ENCODE measurements at regions not wholly inside any gene's neighbourhood (a gene's known extent, or its start where the extent isn't known, plus 50 kb on each side); places are given as distances from the start of the nearest gene placed in this dataset.

DNA sequence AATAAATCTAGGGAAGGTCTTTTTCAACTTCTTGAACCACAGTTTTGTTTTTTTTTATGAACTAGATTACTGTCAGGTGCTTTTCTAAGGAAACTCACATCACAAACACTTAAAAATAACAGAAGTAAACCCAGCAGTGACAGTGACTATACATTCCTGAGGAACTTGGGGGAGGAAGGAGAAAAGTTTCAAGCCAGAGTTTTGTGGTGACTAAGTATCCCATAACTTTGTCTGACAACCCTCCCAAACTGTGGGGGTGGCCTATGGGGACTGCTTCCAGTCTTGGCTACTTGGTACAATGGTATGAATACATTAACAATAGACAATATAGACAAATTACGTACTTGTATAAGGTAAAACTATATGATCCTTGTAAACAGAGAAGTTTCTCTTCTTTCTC is 202.5 kb upstream of the MAN1A1 start:
- no peaks in the 10 kb centered on the region for H3K79me2 ChIP-seq (replicated peaks; ENCODE audit: insufficient read depth, low read length)
- no peaks in the 10 kb centered on the region for H3K36me3 ChIP-seq (ENCODE audit: insufficient read depth, low read length)
- no peaks in the 10 kb centered on the region for H3K27me3 ChIP-seq (ENCODE audit: insufficient read depth, low read depth, low read length)
- no peak overlapping the region for H3K9ac ChIP-seq (ENCODE audit: low read length)
- no peaks in the 10 kb centered on the region for H3K9me2 ChIP-seq (ENCODE audit: insufficient read depth, low read length)
- H3K27ac ChIP-seq (ENCODE audit: low read length), result no peak overlapping the region
- no peaks in the 10 kb centered on the region for H4K20me1 ChIP-seq (ENCODE audit: insufficient read depth)
- TF ChIP-seq EZH2 (IDR thresholded peaks at IDR 0.05; ENCODE audit: borderline replicate concordance, insufficient read depth, low read length, poor library complexity, severe bottlenecking), result no peak
- no peak overlapping the region for H3K4me3 ChIP-seq (ENCODE audit: low read length)
- H2AFZ ChIP-seq (ENCODE audit: low read depth, low read length), result no peak overlapping the region
- H3K4me2 ChIP-seq (ENCODE audit: low read length), result no peak overlapping the region
- no peaks in the 10 kb centered on the region for H3F3A ChIP-seq (ENCODE audit: insufficient read depth, low read length, poor library complexity, severe bottlenecking)
- H3K9me3 ChIP-seq (ENCODE audit: low read length), result no peaks in the 10 kb centered on the region

DNA sequence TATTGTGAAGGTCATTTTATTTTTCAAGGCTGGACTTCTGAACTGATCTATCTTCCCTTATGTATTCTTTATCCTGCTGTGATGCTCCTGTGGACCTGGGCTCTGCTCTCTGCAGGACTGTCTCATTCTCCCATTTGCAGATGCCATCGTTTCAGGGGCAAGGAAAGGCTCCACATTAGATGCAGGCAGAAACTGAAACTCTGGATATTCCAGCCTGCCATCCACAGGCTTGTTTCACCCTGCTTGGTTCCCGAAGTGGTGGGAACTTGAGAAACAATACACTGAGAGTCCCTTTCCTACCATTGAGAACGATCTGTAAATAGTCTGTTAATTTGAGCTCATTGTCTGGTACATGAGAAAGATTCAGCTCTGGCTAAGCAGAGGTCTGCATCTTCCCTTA is 197.5 kb upstream of the MAN1A1 start:
- Histone ChIP-seq H3K4me3 (ENCODE audit: low read length) (no peak overlapping the region), H3K27me3 (ENCODE audit: insufficient read depth, low read depth, low read length) (no peaks in the 10 kb centered on the region), H2AFZ (ENCODE audit: low read depth, low read length) (no peak overlapping the region), H3K36me3 (ENCODE audit: insufficient read depth, low read length) (no peaks in the 10 kb centered on the region), H3K4me2 (ENCODE audit: low read length) (no peak overlapping the region), H3K27ac (ENCODE audit: low read length) (no peak overlapping the region), H3K9ac (ENCODE audit: low read length) (no peak overlapping the region), H4K20me1 (ENCODE audit: insufficient read depth) (no peaks in the 10 kb centered on the region), H3F3A (ENCODE audit: insufficient read depth, low read length, poor library complexity, severe bottlenecking) (no peaks in the 10 kb centered on the region), H3K79me2 (replicated peaks; ENCODE audit: insufficient read depth, low read length) (no peaks in the 10 kb centered on the region), H3K9me3 (ENCODE audit: low read length) (no peaks in the 10 kb centered on the region), H3K9me2 (ENCODE audit: insufficient read depth, low read length) (no peaks in the 10 kb centered on the region)
- TF ChIP-seq, protein P1, sequence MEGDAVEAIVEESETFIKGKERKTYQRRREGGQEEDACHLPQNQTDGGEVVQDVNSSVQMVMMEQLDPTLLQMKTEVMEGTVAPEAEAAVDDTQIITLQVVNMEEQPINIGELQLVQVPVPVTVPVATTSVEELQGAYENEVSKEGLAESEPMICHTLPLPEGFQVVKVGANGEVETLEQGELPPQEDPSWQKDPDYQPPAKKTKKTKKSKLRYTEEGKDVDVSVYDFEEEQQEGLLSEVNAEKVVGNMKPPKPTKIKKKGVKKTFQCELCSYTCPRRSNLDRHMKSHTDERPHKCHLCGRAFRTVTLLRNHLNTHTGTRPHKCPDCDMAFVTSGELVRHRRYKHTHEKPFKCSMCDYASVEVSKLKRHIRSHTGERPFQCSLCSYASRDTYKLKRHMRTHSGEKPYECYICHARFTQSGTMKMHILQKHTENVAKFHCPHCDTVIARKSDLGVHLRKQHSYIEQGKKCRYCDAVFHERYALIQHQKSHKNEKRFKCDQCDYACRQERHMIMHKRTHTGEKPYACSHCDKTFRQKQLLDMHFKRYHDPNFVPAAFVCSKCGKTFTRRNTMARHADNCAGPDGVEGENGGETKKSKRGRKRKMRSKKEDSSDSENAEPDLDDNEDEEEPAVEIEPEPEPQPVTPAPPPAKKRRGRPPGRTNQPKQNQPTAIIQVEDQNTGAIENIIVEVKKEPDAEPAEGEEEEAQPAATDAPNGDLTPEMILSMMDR (IDR thresholded peaks at IDR 0.05; ENCODE audit: poor library complexity, severe bottlenecking), result no peak
- TF ChIP-seq SMC3 (conservative IDR thresholded peaks at IDR 0.05; ENCODE audit: poor library complexity), result no peak
- no peak for TF ChIP-seq EZH2 (IDR thresholded peaks at IDR 0.05; ENCODE audit: borderline replicate concordance, insufficient read depth, low read length, poor library complexity, severe bottlenecking)
- TF ChIP-seq, protein P2, sequence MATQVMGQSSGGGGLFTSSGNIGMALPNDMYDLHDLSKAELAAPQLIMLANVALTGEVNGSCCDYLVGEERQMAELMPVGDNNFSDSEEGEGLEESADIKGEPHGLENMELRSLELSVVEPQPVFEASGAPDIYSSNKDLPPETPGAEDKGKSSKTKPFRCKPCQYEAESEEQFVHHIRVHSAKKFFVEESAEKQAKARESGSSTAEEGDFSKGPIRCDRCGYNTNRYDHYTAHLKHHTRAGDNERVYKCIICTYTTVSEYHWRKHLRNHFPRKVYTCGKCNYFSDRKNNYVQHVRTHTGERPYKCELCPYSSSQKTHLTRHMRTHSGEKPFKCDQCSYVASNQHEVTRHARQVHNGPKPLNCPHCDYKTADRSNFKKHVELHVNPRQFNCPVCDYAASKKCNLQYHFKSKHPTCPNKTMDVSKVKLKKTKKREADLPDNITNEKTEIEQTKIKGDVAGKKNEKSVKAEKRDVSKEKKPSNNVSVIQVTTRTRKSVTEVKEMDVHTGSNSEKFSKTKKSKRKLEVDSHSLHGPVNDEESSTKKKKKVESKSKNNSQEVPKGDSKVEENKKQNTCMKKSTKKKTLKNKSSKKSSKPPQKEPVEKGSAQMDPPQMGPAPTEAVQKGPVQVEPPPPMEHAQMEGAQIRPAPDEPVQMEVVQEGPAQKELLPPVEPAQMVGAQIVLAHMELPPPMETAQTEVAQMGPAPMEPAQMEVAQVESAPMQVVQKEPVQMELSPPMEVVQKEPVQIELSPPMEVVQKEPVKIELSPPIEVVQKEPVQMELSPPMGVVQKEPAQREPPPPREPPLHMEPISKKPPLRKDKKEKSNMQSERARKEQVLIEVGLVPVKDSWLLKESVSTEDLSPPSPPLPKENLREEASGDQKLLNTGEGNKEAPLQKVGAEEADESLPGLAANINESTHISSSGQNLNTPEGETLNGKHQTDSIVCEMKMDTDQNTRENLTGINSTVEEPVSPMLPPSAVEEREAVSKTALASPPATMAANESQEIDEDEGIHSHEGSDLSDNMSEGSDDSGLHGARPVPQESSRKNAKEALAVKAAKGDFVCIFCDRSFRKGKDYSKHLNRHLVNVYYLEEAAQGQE (IDR thresholded peaks at IDR 0.05; ENCODE audit: borderline replicate concordance), result no peak
- no peak for TF ChIP-seq TAF1 (IDR thresholded peaks at IDR 0.05; ENCODE audit: low read depth)
- TF ChIP-seq MXI1 (conservative IDR thresholded peaks at IDR 0.05; ENCODE audit: poor library complexity, severe bottlenecking), result no peak
- no peak for TF ChIP-seq EP300 (conservative IDR thresholded peaks at IDR 0.05; ENCODE audit: poor library complexity, severe bottlenecking)
- no peak for TF ChIP-seq POLR2AphosphoS5 (IDR thresholded peaks at IDR 0.05)
- TF ChIP-seq RAD21 (conservative IDR thresholded peaks at IDR 0.05), result no peak

DNA sequence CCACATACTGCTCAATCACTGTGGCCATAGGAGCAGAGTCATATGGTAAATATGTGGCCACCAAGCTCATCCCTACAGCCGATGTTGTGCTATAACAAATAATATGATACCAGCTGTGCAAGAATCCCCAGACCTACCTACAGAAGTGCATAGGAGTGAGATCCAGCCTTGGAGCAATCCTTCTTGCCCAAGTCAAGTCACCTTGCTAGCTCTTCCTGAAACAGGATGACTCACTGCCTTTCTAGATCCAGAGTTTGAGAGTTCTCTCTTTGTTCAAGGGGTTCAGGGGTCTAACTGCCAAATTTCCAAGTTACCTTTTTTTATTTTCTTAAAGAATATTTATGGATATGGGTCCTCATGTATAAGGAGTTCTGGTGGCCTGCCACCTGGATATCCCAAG is 195.7 kb upstream of the MAN1A1 start:
- H3K9ac ChIP-seq (ENCODE audit: low read length), result no peak overlapping the region
- no peaks in the 10 kb centered on the region for H3K36me3 ChIP-seq (ENCODE audit: insufficient read depth, low read length)
- no peaks in the 10 kb centered on the region for H3F3A ChIP-seq (ENCODE audit: insufficient read depth, low read length, poor library complexity, severe bottlenecking)
- no peaks in the 10 kb centered on the region for H3K9me2 ChIP-seq (ENCODE audit: insufficient read depth, low read length)
- TF ChIP-seq SMC3 (conservative IDR thresholded peaks at IDR 0.05; ENCODE audit: poor library complexity) (no peak), TAF1 (IDR thresholded peaks at IDR 0.05; ENCODE audit: low read depth) (no peak), MXI1 (conservative IDR thresholded peaks at IDR 0.05; ENCODE audit: poor library complexity, severe bottlenecking) (no peak), POLR2AphosphoS5 (IDR thresholded peaks at IDR 0.05) (no peak), EP300 (conservative IDR thresholded peaks at IDR 0.05; ENCODE audit: poor library complexity, severe bottlenecking) (no peak), RAD21 (conservative IDR thresholded peaks at IDR 0.05) (no peak), EZH2 (IDR thresholded peaks at IDR 0.05; ENCODE audit: borderline replicate concordance, insufficient read depth, low read length, poor library complexity, severe bottlenecking) (no peak)
- TF ChIP-seq, protein P2 (IDR thresholded peaks at IDR 0.05; ENCODE audit: borderline replicate concordance), result no peak
- TF ChIP-seq, protein P1 (IDR thresholded peaks at IDR 0.05; ENCODE audit: poor library complexity, severe bottlenecking), result no peak
- no peaks in the 10 kb centered on the region for H4K20me1 ChIP-seq (ENCODE audit: insufficient read depth)
- no peak overlapping the region for H2AFZ ChIP-seq (ENCODE audit: low read depth, low read length)
- H3K27me3 ChIP-seq (ENCODE audit: insufficient read depth, low read depth, low read length), result no peaks in the 10 kb centered on the region
- H3K27ac ChIP-seq (ENCODE audit: low read length), result no peak overlapping the region
- H3K79me2 ChIP-seq (replicated peaks; ENCODE audit: insufficient read depth, low read length), result no peaks in the 10 kb centered on the region
- no peaks in the 10 kb centered on the region for H3K9me3 ChIP-seq (ENCODE audit: low read length)
- no peak overlapping the region for H3K4me3 ChIP-seq (ENCODE audit: low read length)
- no peak overlapping the region for H3K4me2 ChIP-seq (ENCODE audit: low read length)

Measured in neural cell (in vitro differentiated cells).